GM19025 (cell line): ENCODE measurements at regions not wholly inside any gene's neighbourhood (a gene's known extent, or its start where the extent isn't known, plus 50 kb on each side); places are given as distances from the start of the nearest gene placed in this dataset.

Source experiments
- ATAC-seq: cut with Tn5 transposase; IDR thresholded peaks from one replicate; pipeline ENCODE4 v1.9.1; 2021; ENCODE audit warnings: mild to moderate bottlenecking, low read depth, moderate library complexity; ENCODE audit not compliant: unreplicated experiment

- ATAC-seq: no peak
These were observed 747.3 kb upstream of the TENM4 start for GRCh38 chr11:80188076-80188627.

GRCh38 chr11:80186692-80187091 is 745.9 kb upstream of the TENM4 start:
- ATAC-seq: no peak

GRCh38 chr11:80182901-80183300 is 742.1 kb upstream of the TENM4 start:
- no peak for ATAC-seq

- no peak for ATAC-seq
These were observed 732.7 kb upstream of the TENM4 start for GRCh38 chr11:80173371-80174136.

- ATAC-seq: no peak
These were observed 728.0 kb upstream of the TENM4 start for GRCh38 chr11:80168796-80169195.

GRCh38 chr11:80167766-80168165 is 726.9 kb upstream of the TENM4 start:
- no peak for ATAC-seq

GRCh38 chr11:80165744-80166143 is 724.9 kb upstream of the TENM4 start:
- no peak for ATAC-seq

GRCh38 chr11:80163441-80163840 is 722.6 kb upstream of the TENM4 start:
- no peak for ATAC-seq

GRCh38 chr11:80163011-80163410 is 722.2 kb upstream of the TENM4 start:
- ATAC-seq: no peak

- no peak for ATAC-seq
These were observed 721.6 kb upstream of the TENM4 start for GRCh38 chr11:80162387-80162786.

GRCh38 chr11:80157447-80157846 is 716.6 kb upstream of the TENM4 start:
- ATAC-seq: no peak

- no peak for ATAC-seq
These were observed 715.2 kb upstream of the TENM4 start for GRCh38 chr11:80156062-80156461.

- ATAC-seq: no peak
These were observed 714.7 kb upstream of the TENM4 start for GRCh38 chr11:80155412-80156017.

GRCh38 chr11:80146232-80146631 is 705.4 kb upstream of the TENM4 start:
- ATAC-seq: no peak

- no peak for ATAC-seq
These were observed 704.2 kb upstream of the TENM4 start for GRCh38 chr11:80144897-80145594.

- no peak for ATAC-seq
These were observed 696.2 kb upstream of the TENM4 start for GRCh38 chr11:80136991-80137390.

GRCh38 chr11:80129396-80129795 is 688.6 kb upstream of the TENM4 start:
- no peak for ATAC-seq

GRCh38 chr11:80122211-80122610 is 681.4 kb upstream of the TENM4 start:
- no peak for ATAC-seq

GRCh38 chr11:80118073-80118472 is 677.2 kb upstream of the TENM4 start:
- ATAC-seq: no peak

- ATAC-seq: no peak
These were observed 676.0 kb upstream of the TENM4 start for GRCh38 chr11:80116796-80117195.

- ATAC-seq: no peak
These were observed 668.8 kb upstream of the TENM4 start for GRCh38 chr11:80109652-80110051.
